Adrenal gland (tissue), 9 donors: ENCODE measurements at regions not wholly inside any gene's neighbourhood (a gene's known extent, or its start where the extent isn't known, plus 50 kb on each side); places are given as distances from the start of the nearest gene placed in this dataset.

Experiments used
- DNase-seq, 7 donors: peaks; one replicate each; pipeline ENCODE4 v3.0.0-alpha.2; 2019 to 2020
- H3K27ac ChIP-seq, 5 donors: fragments of 200-600 bp; sonication (generic) in 4 of 5; 1 replicate in 3 of 5; 2 replicates in 2 of 5; pipeline versions ENCODE4 v1.5.1 to v1.8.0; 2016 to 2020; ENCODE audit warnings: mild to moderate bottlenecking in 1 of 5
- H3K27me3 ChIP-seq: fragments of 200-600 bp; 2 replicates; pipeline ENCODE4 v1.8.0; 2021
- H3K36me3 ChIP-seq, 2 donors: fragments of 200-600 bp; replicated peaks in 1 of 2; 1 replicate in 1 of 2; 2 replicates in 1 of 2; pipeline versions ENCODE4 v1.5.1 to v1.8.0; 2018 to 2022
- H3K4me1 ChIP-seq, 2 donors: fragments of 200-600 bp; replicated peaks in 1 of 2; 1 replicate in 1 of 2; 2 replicates in 1 of 2; pipeline versions ENCODE4 v1.5.1 to v1.8.0; 2018 to 2021
- H3K4me3 ChIP-seq, 4 donors: fragments of 200-600 bp; sonication (generic) in 3 of 4; one replicate each; pipeline ENCODE4 v1.5.1; 2016 to 2018
- H3K9me3 ChIP-seq, 3 donors: fragments of 200-600 bp; sonication (generic) in 1 of 3; replicated peaks in 1 of 3; 1 replicate in 2 of 3; 2 replicates in 1 of 3; pipeline versions ENCODE4 v1.5.1 to v1.8.0; 2016 to 2021
- POLR2A ChIP-seq, 2 donors: fragments of 450-650 bp; IDR thresholded peaks; one replicate each; pipeline ENCODE4 v1.6.1; 2017; ENCODE audit warnings: antibody characterized with exemption in 2 of 2, mild to moderate bottlenecking in 2 of 2, moderate library complexity in 1 of 2
- WGBS, 4 donors: extraction: QIAGEN DNeasy Blood & Tissue Kit in 2 of 4; methylation state at CpG; one replicate each; pipeline versions ENCODE4 v1.1.5 to v1.1.7; 2013 to 2017; 5-methylcytosine and 5-hydroxymethylcytosine counted together
- intact Hi-C, 2 donors: fragments of 100-400 bp; cut with DNase I; formaldehyde crosslinking; loops; one replicate each; pipeline versions ENCODE4 v1.14.1 to v1.15.0; 2022 to 2023
- TF ChIP-seq, protein P1 (sequence below), 6 experiments: fragments of 450-650 bp in 4 of 6; fragments of 200-600 bp in 2 of 6; sonication (generic) in 1 of 6; IDR thresholded peaks; 1 replicate in 5 of 6; 2 replicates in 1 of 6; pipeline versions ENCODE4 v1.5.1 to v1.8.0; 2016 to 2021; ENCODE audit warnings: antibody characterized with exemption in 6 of 6, mild to moderate bottlenecking in 2 of 6, moderate library complexity in 1 of 6
- donor health status: healthy with polysubstance abuse.
- donor health status: Bipolar disorder and iron deficiency.
- donor health status: DM: yes; HTN: yes; CAD: no.
- donor health status: DM: no; HTN: no; CAD: no.
- donor health status: DM: no; HTN: no; CAD: no.

DNA sequence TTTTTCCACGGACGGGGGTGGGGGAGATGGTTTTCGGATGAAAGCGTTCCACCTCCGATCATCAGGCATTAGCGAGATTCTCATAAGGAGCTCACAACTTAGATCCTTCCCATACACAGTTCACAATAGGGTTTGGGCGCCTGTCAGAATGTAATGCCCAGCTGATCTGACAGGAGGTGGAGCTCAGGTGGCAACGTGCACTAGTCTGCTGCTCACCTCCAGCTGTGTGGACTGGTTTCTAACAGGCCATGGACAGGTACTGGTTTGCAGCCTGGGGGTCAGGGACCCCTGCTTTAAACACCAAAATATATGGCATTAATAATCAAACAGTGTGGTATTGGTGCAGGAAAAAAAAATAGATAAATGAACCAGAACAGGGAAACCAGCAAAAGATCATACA is 157.5 kb upstream of the NLRP1 start:
- no peak for TF ChIP-seq POLR2A (IDR thresholded peaks at IDR 0.05)
- TF ChIP-seq, protein P1, sequence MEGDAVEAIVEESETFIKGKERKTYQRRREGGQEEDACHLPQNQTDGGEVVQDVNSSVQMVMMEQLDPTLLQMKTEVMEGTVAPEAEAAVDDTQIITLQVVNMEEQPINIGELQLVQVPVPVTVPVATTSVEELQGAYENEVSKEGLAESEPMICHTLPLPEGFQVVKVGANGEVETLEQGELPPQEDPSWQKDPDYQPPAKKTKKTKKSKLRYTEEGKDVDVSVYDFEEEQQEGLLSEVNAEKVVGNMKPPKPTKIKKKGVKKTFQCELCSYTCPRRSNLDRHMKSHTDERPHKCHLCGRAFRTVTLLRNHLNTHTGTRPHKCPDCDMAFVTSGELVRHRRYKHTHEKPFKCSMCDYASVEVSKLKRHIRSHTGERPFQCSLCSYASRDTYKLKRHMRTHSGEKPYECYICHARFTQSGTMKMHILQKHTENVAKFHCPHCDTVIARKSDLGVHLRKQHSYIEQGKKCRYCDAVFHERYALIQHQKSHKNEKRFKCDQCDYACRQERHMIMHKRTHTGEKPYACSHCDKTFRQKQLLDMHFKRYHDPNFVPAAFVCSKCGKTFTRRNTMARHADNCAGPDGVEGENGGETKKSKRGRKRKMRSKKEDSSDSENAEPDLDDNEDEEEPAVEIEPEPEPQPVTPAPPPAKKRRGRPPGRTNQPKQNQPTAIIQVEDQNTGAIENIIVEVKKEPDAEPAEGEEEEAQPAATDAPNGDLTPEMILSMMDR (IDR thresholded peaks at IDR 0.05), result no peak
- no peaks in the 10 kb centered on the region for H3K36me3 ChIP-seq
- H3K27ac ChIP-seq, result no peak overlapping the region
- no peaks in the 10 kb centered on the region for H3K27me3 ChIP-seq
- intact Hi-C loops, result loop anchor here in 1 of 2 donors (10.0 kb wide), 1 partner anchor 63 kb away; no protein-coding TSS in a partner anchor
- H3K4me3 ChIP-seq, result no peak overlapping the region
- no peaks in the 10 kb centered on the region for H3K4me1 ChIP-seq
- no peak for DNase-seq
- 76 to 83% (median 82%) methylated on average over 8 of the region's 8 CpGs for WGBS, 4 donors
- H3K9me3 ChIP-seq, result no peaks in the 10 kb centered on the region

DNA sequence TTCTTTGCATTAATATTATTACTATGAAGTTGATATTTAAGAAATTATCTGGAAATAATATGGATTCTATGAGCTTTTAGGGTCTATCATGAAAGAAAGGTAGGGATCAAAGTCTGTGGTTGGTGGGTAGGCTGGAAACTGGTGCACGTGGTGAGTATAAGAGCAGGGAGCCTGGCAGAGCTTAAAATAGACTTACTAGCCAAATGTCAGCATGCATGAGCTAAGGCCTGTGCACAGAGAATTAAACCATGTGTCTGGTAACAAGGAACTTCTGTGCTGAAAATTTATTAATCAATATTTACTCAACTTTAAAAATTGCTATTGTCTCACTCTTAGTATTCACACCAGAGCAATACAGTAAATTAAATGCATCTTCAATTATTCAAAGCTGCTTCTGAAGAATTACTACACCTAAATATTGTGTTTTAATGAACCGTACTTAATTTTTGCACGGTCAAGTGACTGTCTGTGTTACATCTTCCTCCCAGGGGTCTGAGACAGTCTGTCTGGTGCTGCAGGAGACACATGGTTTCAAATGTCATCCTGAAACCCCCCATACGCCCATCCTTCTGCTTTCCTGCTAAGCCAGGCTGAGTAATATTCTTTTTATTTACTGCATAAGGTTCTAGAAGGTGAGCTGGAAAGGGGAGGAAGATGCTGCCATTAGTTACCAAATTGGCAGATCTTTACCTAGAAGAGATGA is 161.0 kb upstream of the NLRP1 start:
- Histone ChIP-seq H3K27ac (no peak overlapping the region), H3K4me3 (no peak overlapping the region), H3K36me3 (no peaks in the 10 kb centered on the region), H3K27me3 (no peaks in the 10 kb centered on the region), H3K9me3 (no peaks in the 10 kb centered on the region), H3K4me1 (no peaks in the 10 kb centered on the region)
- WGBS, 4 donors, result 71 to 78% (median 75%) methylated on average over 4 of the region's 4 CpGs
- no peak for DNase-seq
- TF ChIP-seq POLR2A (IDR thresholded peaks at IDR 0.05), result no peak
- TF ChIP-seq, protein P1 (IDR thresholded peaks at IDR 0.05), result no peak
- intact Hi-C loops, result loop anchor here in 1 of 2 donors (10.0 kb wide), 1 partner anchor 60 kb away; no protein-coding TSS in a partner anchor

DNA sequence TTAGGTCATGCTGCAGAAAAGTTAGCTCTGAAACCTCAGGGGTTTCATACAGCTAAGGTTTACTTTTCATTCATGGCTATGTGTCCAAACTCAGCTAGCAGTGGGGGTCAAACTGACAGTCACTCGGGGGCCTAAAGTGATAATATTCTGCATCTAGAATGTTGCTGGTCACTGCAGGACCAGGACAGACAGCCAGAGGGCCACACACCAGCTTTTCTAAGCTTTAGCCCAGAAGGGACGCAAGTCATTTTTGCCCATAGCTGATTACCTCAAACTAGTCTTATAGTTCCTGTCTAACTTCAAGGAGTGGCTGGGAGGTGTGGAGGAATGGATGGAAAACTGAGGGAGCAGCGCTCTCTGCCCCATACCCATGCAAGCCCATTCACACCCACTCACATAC is 163.0 kb upstream of the NLRP1 start:
- H3K9me3 ChIP-seq, result no peaks in the 10 kb centered on the region
- 87 to 91% (median 89%) methylated on average over 3 of the region's 3 CpGs for WGBS, 4 donors
- no peaks in the 10 kb centered on the region for H3K4me1 ChIP-seq
- no peak overlapping the region for H3K4me3 ChIP-seq
- DNase-seq, result no peak
- H3K27ac ChIP-seq, result no peak overlapping the region
- H3K36me3 ChIP-seq, result no peaks in the 10 kb centered on the region
- TF ChIP-seq, protein P1 (IDR thresholded peaks at IDR 0.05), result no peak
- no peak for TF ChIP-seq POLR2A (IDR thresholded peaks at IDR 0.05)
- intact Hi-C loops, result loop anchor here in 1 of 2 donors (10.0 kb wide), 1 partner anchor 58 kb away; no protein-coding TSS in a partner anchor
- H3K27me3 ChIP-seq, result no peaks in the 10 kb centered on the region

DNA sequence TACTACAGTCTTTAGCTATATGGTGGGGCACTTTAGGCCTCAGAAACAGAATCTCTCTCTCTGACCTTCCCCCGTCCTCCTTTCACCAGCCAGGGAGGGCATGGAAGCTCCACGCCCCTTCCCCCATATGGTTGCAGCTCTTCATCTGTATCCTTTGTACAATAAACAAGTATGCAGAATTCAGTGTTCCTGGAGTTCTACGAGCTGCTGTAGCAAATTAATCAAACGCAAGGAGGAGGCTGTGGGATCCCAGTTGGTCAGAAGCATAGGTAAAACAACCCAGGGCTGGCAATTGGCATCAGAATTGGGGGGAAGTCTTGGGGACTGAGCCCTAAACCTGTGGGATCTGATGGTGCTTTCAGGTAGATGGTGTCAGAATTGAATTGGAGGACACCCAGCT is 163.7 kb upstream of the NLRP1 start:
- Histone ChIP-seq H3K27ac (no peak overlapping the region), H3K9me3 (no peaks in the 10 kb centered on the region), H3K4me3 (no peak overlapping the region), H3K4me1 (no peaks in the 10 kb centered on the region), H3K27me3 (no peaks in the 10 kb centered on the region), H3K36me3 (no peaks in the 10 kb centered on the region)
- TF ChIP-seq, protein P1 (IDR thresholded peaks at IDR 0.05), result no peak
- TF ChIP-seq POLR2A (IDR thresholded peaks at IDR 0.05), result no peak
- no peak for DNase-seq
- 82 to 91% (median 86%) methylated on average over 4 of the region's 4 CpGs for WGBS, 4 donors
- intact Hi-C loops, result loop anchor here in 1 of 2 donors (10.0 kb wide), 1 partner anchor 57 kb away; no protein-coding TSS in a partner anchor
